ENCODE measurements at regions not wholly inside any gene's neighbourhood (a gene's known extent, or its start where the extent isn't known, plus 50 kb on each side); places are given as distances from the start of the nearest gene placed in this dataset.

DNA sequence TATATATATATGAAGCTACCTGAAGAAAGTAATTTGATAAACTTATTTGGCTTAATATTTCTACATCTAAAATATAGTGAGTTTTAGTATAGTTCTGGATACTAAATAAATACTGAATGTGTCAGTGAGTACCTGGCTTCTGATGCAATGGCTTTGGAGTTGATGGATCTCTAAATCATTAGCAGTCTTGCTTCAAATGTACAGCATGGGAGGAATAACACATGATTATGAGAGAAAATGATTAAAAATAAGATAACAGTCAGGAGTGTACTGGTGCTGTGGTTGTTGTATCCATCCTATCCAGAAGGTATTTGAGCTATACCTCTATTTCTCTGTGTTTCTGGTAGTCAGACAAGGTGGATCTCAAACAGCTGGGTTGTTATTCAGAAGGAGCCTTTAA, 641.3 kb downstream of the TRAM1L1 start:
- no peaks in the 10 kb centered on the region for H3K36me3 Mint-ChIP-seq (ENCODE audit: low read depth)
- no peak overlapping the region for H3K27ac Mint-ChIP-seq (ENCODE audit: unreplicated experiment)
- H3K27me3 Mint-ChIP-seq (ENCODE audit: low read depth) = no peaks in the 10 kb centered on the region
- no peak overlapping the region for H3K4me3 Mint-ChIP-seq
- H3K9me3 Mint-ChIP-seq = peaks cover 2% of the 10 kb centered on the region
- TF ChIP-seq, protein P1, sequence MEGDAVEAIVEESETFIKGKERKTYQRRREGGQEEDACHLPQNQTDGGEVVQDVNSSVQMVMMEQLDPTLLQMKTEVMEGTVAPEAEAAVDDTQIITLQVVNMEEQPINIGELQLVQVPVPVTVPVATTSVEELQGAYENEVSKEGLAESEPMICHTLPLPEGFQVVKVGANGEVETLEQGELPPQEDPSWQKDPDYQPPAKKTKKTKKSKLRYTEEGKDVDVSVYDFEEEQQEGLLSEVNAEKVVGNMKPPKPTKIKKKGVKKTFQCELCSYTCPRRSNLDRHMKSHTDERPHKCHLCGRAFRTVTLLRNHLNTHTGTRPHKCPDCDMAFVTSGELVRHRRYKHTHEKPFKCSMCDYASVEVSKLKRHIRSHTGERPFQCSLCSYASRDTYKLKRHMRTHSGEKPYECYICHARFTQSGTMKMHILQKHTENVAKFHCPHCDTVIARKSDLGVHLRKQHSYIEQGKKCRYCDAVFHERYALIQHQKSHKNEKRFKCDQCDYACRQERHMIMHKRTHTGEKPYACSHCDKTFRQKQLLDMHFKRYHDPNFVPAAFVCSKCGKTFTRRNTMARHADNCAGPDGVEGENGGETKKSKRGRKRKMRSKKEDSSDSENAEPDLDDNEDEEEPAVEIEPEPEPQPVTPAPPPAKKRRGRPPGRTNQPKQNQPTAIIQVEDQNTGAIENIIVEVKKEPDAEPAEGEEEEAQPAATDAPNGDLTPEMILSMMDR (conservative IDR thresholded peaks at IDR 0.05) = no peak
- no peak for DNase-seq (ENCODE audit: low read depth, low spot score)
- H3K4me1 Mint-ChIP-seq = no peaks in the 10 kb centered on the region

- no peak for DNase-seq (ENCODE audit: low read depth, low spot score)
- H3K4me3 Mint-ChIP-seq = no peak overlapping the region
- TF ChIP-seq, protein P1 (conservative IDR thresholded peaks at IDR 0.05) = no peak
Observed at GRCh38 chr4:116438981-116439729, 646.2 kb downstream of the TRAM1L1 start.

GRCh38 chr4:116438417-116438816, 647.0 kb downstream of the TRAM1L1 start:
- no peak overlapping the region for H3K4me3 Mint-ChIP-seq
- no peaks in the 10 kb centered on the region for H3K36me3 Mint-ChIP-seq (ENCODE audit: low read depth)
- no peaks in the 10 kb centered on the region for H3K27me3 Mint-ChIP-seq (ENCODE audit: low read depth)
- no peak for DNase-seq (ENCODE audit: low read depth, low spot score)
- H3K4me1 Mint-ChIP-seq = no peaks in the 10 kb centered on the region
- H3K27ac Mint-ChIP-seq (ENCODE audit: unreplicated experiment) = no peak overlapping the region
- H3K9me3 Mint-ChIP-seq = peaks cover 8% of the 10 kb centered on the region
- TF ChIP-seq, protein P1 (conservative IDR thresholded peaks at IDR 0.05) = no peak

More at GRCh38 chr4:116438981-116439729, 646.2 kb downstream of the TRAM1L1 start:
- no peak overlapping the region for H3K27ac Mint-ChIP-seq (ENCODE audit: unreplicated experiment)
- no peaks in the 10 kb centered on the region for H3K4me1 Mint-ChIP-seq
- H3K9me3 Mint-ChIP-seq = peaks cover 8% of the 10 kb centered on the region
- H3K36me3 Mint-ChIP-seq (ENCODE audit: low read depth) = no peaks in the 10 kb centered on the region
- no peaks in the 10 kb centered on the region for H3K27me3 Mint-ChIP-seq (ENCODE audit: low read depth)

- TF ChIP-seq, protein P1 (conservative IDR thresholded peaks at IDR 0.05) = no peak
- no peak for DNase-seq (ENCODE audit: low read depth, low spot score)
- no peak overlapping the region for H3K4me3 Mint-ChIP-seq
- no peaks in the 10 kb centered on the region for H3K36me3 Mint-ChIP-seq (ENCODE audit: low read depth)
- no peaks in the 10 kb centered on the region for H3K4me1 Mint-ChIP-seq
- H3K27me3 Mint-ChIP-seq (ENCODE audit: low read depth) = no peaks in the 10 kb centered on the region
- peaks cover 11% of the 10 kb centered on the region for H3K9me3 Mint-ChIP-seq
- no peak overlapping the region for H3K27ac Mint-ChIP-seq (ENCODE audit: unreplicated experiment)
Observed at GRCh38 chr4:116427666-116428065, 657.7 kb downstream of the TRAM1L1 start.

DNA sequence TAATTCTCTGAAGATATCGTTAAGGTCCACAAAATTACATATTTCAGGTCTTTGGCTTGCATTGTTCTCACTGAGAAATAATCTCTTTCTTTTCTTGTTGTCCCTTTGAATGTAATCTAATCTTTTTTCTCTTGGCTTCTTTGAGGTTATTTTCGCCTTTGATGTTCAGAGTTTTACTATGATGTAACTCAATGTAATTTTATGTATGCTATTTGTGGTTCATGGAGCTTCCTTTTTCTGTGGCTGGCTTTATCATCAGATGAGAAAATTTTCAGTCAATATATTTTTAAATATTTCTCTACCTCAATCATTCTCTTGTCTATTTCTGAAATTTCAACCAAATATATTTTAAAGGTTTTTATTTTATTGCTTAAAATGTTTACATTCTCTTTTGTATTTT, 672.2 kb downstream of the TRAM1L1 start:
- no peak for DNase-seq (ENCODE audit: low read depth, low spot score)
- no peaks in the 10 kb centered on the region for H3K27me3 Mint-ChIP-seq (ENCODE audit: low read depth)
- no peak overlapping the region for H3K27ac Mint-ChIP-seq (ENCODE audit: unreplicated experiment)
- H3K36me3 Mint-ChIP-seq (ENCODE audit: low read depth) = no peaks in the 10 kb centered on the region
- H3K4me3 Mint-ChIP-seq = no peak overlapping the region
- H3K4me1 Mint-ChIP-seq = no peaks in the 10 kb centered on the region
- H3K9me3 Mint-ChIP-seq = peaks cover 5% of the 10 kb centered on the region
- TF ChIP-seq, protein P1 (conservative IDR thresholded peaks at IDR 0.05) = no peak
